Muscle of leg (tissue), 3 donors: ENCODE measurements at regions not wholly inside any gene's neighbourhood (a gene's known extent, or its start where the extent isn't known, plus 50 kb on each side); places are given as distances from the start of the nearest gene placed in this dataset.
"Not testable (repeated sequence)": the region's sequence is repeated elsewhere in the genome, so short reads cannot be mapped to it uniquely, and the experiment has no call there.

Experiments used
- DNase-seq: peaks from one replicate; pipeline ENCODE4 v3.0.0; 2013
- H3K27ac ChIP-seq: one replicate; pipeline ENCODE4 v1.5.1; 2013; ENCODE audit warnings: mild to moderate bottlenecking, low read length, control low read depth
- H3K27me3 ChIP-seq: one replicate; pipeline ENCODE4 v1.6.1; 2013; ENCODE audit warnings: low read length; ENCODE audit not compliant: control insufficient read depth, insufficient read depth
- H3K36me3 ChIP-seq: one replicate; pipeline ENCODE4 v1.6.1; 2013; ENCODE audit warnings: low read length; ENCODE audit not compliant: control insufficient read depth, insufficient read depth
- H3K4me1 ChIP-seq: one replicate; pipeline ENCODE4 v1.6.1; 2013; ENCODE audit warnings: low read length; ENCODE audit not compliant: control insufficient read depth, insufficient read depth
- H3K4me3 ChIP-seq: one replicate; pipeline ENCODE4 v1.5.1; 2013; ENCODE audit warnings: low read length, control low read depth
- H3K9me3 ChIP-seq: replicated peaks from 2 replicates; pipeline ENCODE4 v1.6.1; 2013; ENCODE audit warnings: low read depth, low read length; ENCODE audit not compliant: control insufficient read depth
- WGBS: methylation state at CpG from one replicate; pipeline ENCODE4 v1.1.5; 2013; ENCODE audit warnings: missing lambda C conversion rate; ENCODE audit not compliant: insufficient coverage; 5-methylcytosine and 5-hydroxymethylcytosine counted together

DNA sequence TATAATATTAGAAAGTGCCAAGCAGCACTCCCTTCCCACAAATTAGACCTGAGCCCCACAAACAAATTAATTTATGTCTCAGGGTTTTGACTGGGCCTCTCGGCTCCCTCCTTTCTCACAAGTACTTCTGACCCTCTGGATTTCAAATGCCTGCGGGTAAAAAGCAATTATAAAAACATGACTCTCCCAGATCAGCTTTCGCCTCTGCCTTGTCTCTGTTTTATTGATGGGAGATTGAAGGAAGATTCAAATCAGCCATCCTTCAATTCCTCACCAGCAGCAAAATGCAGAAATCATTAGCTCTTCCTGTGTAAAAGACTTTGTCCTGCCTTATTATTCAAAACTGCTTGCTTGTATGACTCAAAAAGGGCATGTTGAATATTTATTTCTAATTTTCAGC lies 453.7 kb upstream of the MKI67 start:
- Histone ChIP-seq H3K27me3 (no peaks in the 10 kb centered on the region), H3K9me3 (no peaks in the 10 kb centered on the region), H3K36me3 (no peaks in the 10 kb centered on the region), H3K27ac (no peak overlapping the region), H3K4me3 (no peak overlapping the region), H3K4me1 (peaks cover 18% of the 10 kb centered on the region)
- no CpG with 5 or more reads among the region's 3 CpGs for WGBS
- DNase-seq: no peak

GRCh38 chr10:128583125-128583524 lies 456.9 kb upstream of the MKI67 start:
- DNase-seq, H3K4me1 ChIP-seq, H3K27me3 ChIP-seq, H3K27ac ChIP-seq, H3K4me3 ChIP-seq, H3K9me3 ChIP-seq, H3K36me3 ChIP-seq: not testable (repeated sequence)
- WGBS: 82% methylated on average over 2 of the region's 2 CpGs

DNA sequence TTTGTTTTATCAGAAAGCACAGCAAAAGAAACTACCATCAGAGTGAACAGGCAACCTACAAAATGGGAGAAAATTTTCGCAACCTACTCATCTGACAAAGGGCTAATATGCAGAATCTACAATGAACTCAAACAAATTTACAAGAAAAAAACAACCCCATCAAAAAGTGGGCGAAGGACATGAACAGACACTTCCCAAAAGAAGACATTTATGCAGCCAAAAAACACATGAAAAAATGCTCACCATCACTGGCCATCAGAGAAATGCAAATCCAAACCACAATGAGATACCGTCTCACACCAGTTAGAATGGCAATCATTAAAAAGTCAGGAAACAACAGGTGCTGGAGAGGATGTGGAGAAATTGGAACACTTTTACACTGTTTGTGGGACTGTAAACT lies 460.4 kb upstream of the MKI67 start:
- not testable (repeated sequence) for H3K4me3 ChIP-seq
- no CpG with 5 or more reads among the region's 3 CpGs for WGBS

DNA sequence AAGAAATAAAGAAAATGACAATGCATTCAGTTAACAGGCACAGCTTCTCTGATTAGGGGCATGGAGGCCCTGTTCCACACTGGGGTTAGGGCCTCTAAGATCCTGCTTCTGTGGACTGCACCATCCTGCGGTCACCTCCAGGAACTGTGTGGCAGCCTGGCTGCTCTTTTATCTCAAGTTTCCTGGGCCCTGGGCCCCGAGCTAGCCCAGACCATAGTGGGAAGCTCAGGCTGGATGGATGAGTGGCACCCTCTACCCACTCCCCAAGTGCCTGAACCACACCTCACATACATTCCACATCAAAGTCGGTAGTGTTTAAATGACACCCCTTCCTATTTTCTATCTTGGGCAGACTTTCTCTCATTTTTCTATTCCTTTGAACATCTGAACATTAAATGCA lies 461.5 kb upstream of the MKI67 start:
- Histone ChIP-seq H3K4me3 (no peak overlapping the region), H3K4me1 (no peaks in the 10 kb centered on the region), H3K27me3 (no peaks in the 10 kb centered on the region), H3K27ac (no peak overlapping the region), H3K9me3 (no peaks in the 10 kb centered on the region), H3K36me3 (no peaks in the 10 kb centered on the region)
- WGBS: 80% methylated on average over 1 of the region's 3 CpGs
- DNase-seq: no peak

More for the DNA sequence above, 460.4 kb upstream of the MKI67 start:
- H3K27me3 ChIP-seq, H3K36me3 ChIP-seq, H3K9me3 ChIP-seq, H3K27ac ChIP-seq, H3K4me1 ChIP-seq, DNase-seq: not testable (repeated sequence)

- Histone ChIP-seq H3K27ac (no peak overlapping the region), H3K4me3 (no peak overlapping the region), H3K36me3 (no peaks in the 10 kb centered on the region), H3K9me3 (no peaks in the 10 kb centered on the region), H3K27me3 (no peaks in the 10 kb centered on the region), H3K4me1 (no peaks in the 10 kb centered on the region)
- DNase-seq: no peak
These were observed 462.2 kb upstream of the MKI67 start for GRCh38 chr10:128588402-128588801.

DNA sequence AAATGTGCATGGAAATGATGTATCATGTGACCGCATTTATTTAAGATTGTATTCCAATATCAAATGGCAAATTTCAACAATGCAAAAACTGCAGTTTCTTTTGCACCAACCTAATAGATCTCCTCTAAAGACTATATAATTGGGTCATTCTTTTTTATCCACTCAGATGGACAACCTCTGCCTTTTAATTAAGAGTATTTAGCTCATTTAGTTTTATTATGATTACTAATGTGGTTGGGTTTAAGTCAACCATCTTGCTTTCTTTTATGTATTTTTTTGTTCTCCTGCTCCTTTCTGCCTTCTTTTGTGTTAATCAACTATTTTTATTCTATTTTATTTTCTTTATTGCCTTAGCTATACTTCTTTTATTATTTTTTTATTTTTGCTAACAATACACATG lies 468.5 kb upstream of the MKI67 start:
- DNase-seq: no peak
- H3K4me3 ChIP-seq: no peak overlapping the region
- no CpG with 5 or more reads among the region's 1 CpG for WGBS
- H3K36me3 ChIP-seq: no peaks in the 10 kb centered on the region
- no peaks in the 10 kb centered on the region for H3K9me3 ChIP-seq
- H3K27ac ChIP-seq: no peak overlapping the region
- no peaks in the 10 kb centered on the region for H3K27me3 ChIP-seq
- no peaks in the 10 kb centered on the region for H3K4me1 ChIP-seq

- H3K27ac ChIP-seq: no peak overlapping the region
- 96% methylated on average over 2 of the region's 4 CpGs for WGBS
- no peaks in the 10 kb centered on the region for H3K36me3 ChIP-seq
- H3K9me3 ChIP-seq: no peaks in the 10 kb centered on the region
- no peak for DNase-seq
- H3K4me3 ChIP-seq: no peak overlapping the region
- no peaks in the 10 kb centered on the region for H3K27me3 ChIP-seq
- no peaks in the 10 kb centered on the region for H3K4me1 ChIP-seq
These were observed 470.7 kb upstream of the MKI67 start for GRCh38 chr10:128596906-128597305.

GRCh38 chr10:128599030-128599429 lies 472.8 kb upstream of the MKI67 start:
- DNase-seq: no peak
- Histone ChIP-seq H3K4me3 (no peak overlapping the region), H3K27ac (no peak overlapping the region), H3K9me3 (no peaks in the 10 kb centered on the region), H3K4me1 (no peaks in the 10 kb centered on the region), H3K27me3 (no peaks in the 10 kb centered on the region), H3K36me3 (no peaks in the 10 kb centered on the region)
- 100% methylated on average over 1 of the region's 2 CpGs for WGBS

- Histone ChIP-seq H3K27ac (no peak overlapping the region), H3K4me3 (no peak overlapping the region), H3K27me3 (no peaks in the 10 kb centered on the region), H3K4me1 (no peaks in the 10 kb centered on the region), H3K36me3 (no peaks in the 10 kb centered on the region), H3K9me3 (no peaks in the 10 kb centered on the region)
- DNase-seq: no peak
- no CpG with 5 or more reads among the region's 4 CpGs for WGBS
These were observed 473.3 kb upstream of the MKI67 start for GRCh38 chr10:128599538-128599937.

GRCh38 chr10:128602183-128602582 lies 476.0 kb upstream of the MKI67 start:
- Histone ChIP-seq H3K4me3 (no peak overlapping the region), H3K27ac (no peak overlapping the region), H3K4me1 (no peaks in the 10 kb centered on the region), H3K27me3 (no peaks in the 10 kb centered on the region), H3K36me3 (no peaks in the 10 kb centered on the region), H3K9me3 (no peaks in the 10 kb centered on the region)
- 98% methylated on average over 4 of the region's 6 CpGs for WGBS
- DNase-seq: no peak

- 100% methylated on average over 7 of the region's 13 CpGs for WGBS
- Histone ChIP-seq H3K4me1 (no peaks in the 10 kb centered on the region), H3K9me3 (no peaks in the 10 kb centered on the region), H3K27me3 (no peaks in the 10 kb centered on the region), H3K4me3 (no peak overlapping the region), H3K27ac (no peak overlapping the region), H3K36me3 (no peaks in the 10 kb centered on the region)
- DNase-seq: no peak
These were observed 477.8 kb upstream of the MKI67 start for GRCh38 chr10:128604025-128604424.
